Suprapubic skin (tissue), 4 donors: ENCODE measurements at regions not wholly inside any gene's neighbourhood (a gene's known extent, or its start where the extent isn't known, plus 50 kb on each side); places are given as distances from the start of the nearest gene placed in this dataset.

Experiments
- DNase-seq, 2 donors: peaks; one replicate each; pipeline ENCODE4 v3.0.0-alpha.2; 2019; ENCODE audit warnings: low spot score in 2 of 2
- H3K27ac ChIP-seq: fragments of 200-600 bp; sonication (generic); one replicate; pipeline ENCODE4 v1.5.1; 2019
- H3K27me3 ChIP-seq: fragments of 200-600 bp; sonication (generic); one replicate; pipeline ENCODE4 v1.5.1; 2019
- H3K36me3 ChIP-seq: fragments of 200-600 bp; sonication (generic); one replicate; pipeline ENCODE4 v1.5.1; 2019
- H3K4me1 ChIP-seq: fragments of 200-600 bp; sonication (generic); one replicate; pipeline ENCODE4 v1.5.1; 2019
- H3K4me3 ChIP-seq: fragments of 200-600 bp; sonication (generic); one replicate; pipeline ENCODE4 v1.5.1; 2019; ENCODE audit warnings: mild to moderate bottlenecking
- H3K9me3 ChIP-seq: fragments of 200-600 bp; sonication (generic); one replicate; pipeline ENCODE4 v1.5.1; 2019
- EP300 ChIP-seq: sonication (generic); formaldehyde crosslinking; IDR thresholded peaks from one replicate; pipeline ENCODE4 v1.6.1; 2017; ENCODE audit warnings: antibody characterized with exemption
- POLR2A ChIP-seq, 2 donors: fragments of 450-650 bp; IDR thresholded peaks; one replicate each; pipeline ENCODE4 v1.6.1; 2017; ENCODE audit warnings: antibody characterized with exemption in 2 of 2, mild to moderate bottlenecking in 2 of 2, moderate library complexity in 2 of 2
- POLR2AphosphoS5 ChIP-seq, 3 donors: sonication (generic); formaldehyde crosslinking; IDR thresholded peaks; one replicate each; pipeline ENCODE4 v1.6.1; 2017; ENCODE audit warnings: antibody characterized with exemption in 3 of 3
- WGBS: methylation state at CpG from one replicate; pipeline ENCODE4 v1.1.5; 2018; 5-methylcytosine and 5-hydroxymethylcytosine counted together
- TF ChIP-seq, protein P1 (sequence below), 2 donors: fragments of 200-600 bp in 1 of 2; fragments of 450-650 bp in 1 of 2; sonication (generic) in 1 of 2; IDR thresholded peaks; one replicate each; pipeline ENCODE4 v1.5.1; 2016 to 2019; ENCODE audit warnings: antibody characterized with exemption in 2 of 2, mild to moderate bottlenecking in 1 of 2, moderate library complexity in 1 of 2

DNA sequence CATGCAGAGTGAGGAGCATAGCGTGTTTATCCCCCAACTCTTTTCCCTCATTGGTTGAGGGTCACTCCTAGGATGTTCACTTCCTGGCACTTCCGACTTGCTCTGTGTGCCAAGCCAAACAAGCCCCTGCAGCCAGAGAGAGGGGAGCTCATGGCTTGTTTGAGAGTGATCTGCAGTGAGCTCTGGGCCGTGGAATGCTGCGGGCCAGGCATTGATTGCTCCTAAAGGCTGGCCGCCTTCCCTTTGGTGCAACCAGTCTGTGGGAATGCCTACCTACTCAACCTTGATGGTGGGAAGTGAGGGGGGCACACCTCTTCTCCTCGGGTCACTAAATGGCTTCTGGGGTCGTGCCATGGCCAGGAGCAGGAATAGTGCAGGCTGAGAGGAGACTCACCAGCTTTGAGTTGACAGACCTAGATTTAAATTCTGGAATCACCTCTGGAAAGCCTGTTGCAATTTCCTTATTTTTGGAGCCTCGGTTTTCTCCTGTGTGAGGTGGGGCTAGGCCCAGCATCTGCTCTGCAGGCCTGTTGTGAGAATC is 152.0 kb upstream of the STX18 start:
- Histone ChIP-seq H3K4me3 (no peak overlapping the region), H3K36me3 (no peaks in the 10 kb centered on the region), H3K27me3 (no peaks in the 10 kb centered on the region), H3K4me1 (no peaks in the 10 kb centered on the region), H3K27ac (no peak overlapping the region), H3K9me3 (no peaks in the 10 kb centered on the region)
- TF ChIP-seq, protein P1, sequence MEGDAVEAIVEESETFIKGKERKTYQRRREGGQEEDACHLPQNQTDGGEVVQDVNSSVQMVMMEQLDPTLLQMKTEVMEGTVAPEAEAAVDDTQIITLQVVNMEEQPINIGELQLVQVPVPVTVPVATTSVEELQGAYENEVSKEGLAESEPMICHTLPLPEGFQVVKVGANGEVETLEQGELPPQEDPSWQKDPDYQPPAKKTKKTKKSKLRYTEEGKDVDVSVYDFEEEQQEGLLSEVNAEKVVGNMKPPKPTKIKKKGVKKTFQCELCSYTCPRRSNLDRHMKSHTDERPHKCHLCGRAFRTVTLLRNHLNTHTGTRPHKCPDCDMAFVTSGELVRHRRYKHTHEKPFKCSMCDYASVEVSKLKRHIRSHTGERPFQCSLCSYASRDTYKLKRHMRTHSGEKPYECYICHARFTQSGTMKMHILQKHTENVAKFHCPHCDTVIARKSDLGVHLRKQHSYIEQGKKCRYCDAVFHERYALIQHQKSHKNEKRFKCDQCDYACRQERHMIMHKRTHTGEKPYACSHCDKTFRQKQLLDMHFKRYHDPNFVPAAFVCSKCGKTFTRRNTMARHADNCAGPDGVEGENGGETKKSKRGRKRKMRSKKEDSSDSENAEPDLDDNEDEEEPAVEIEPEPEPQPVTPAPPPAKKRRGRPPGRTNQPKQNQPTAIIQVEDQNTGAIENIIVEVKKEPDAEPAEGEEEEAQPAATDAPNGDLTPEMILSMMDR (IDR thresholded peaks at IDR 0.05), result no peak
- no peak for TF ChIP-seq POLR2AphosphoS5 (IDR thresholded peaks at IDR 0.05)
- TF ChIP-seq EP300, result no peak
- no peak for TF ChIP-seq POLR2A (IDR thresholded peaks at IDR 0.05)
- 83% methylated on average over 7 of the region's 8 CpGs for WGBS
- DNase-seq, result no peak

DNA sequence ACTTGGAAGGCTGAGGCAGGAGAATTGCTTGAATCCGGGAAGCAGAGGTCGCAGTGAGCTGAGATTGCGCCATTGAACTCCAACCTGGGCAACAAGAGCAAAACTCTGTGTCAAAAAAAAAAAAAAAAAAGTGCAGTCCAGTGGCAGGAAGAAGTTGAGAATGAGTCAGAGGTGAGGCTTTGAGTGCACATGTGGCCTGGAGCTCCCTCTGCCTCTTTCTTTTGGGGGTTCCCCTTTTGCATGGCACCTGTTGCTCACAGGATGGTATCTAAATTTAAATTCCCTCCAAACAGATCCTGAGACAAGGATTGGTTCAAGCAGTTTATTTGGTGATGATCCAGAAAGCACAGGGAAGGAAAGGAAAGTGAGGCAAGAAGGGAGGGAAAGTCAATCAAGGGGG is 151.4 kb upstream of the STX18 start:
- Histone ChIP-seq H3K4me1 (no peaks in the 10 kb centered on the region), H3K27ac (no peak overlapping the region), H3K36me3 (no peaks in the 10 kb centered on the region), H3K4me3 (no peak overlapping the region), H3K9me3 (no peaks in the 10 kb centered on the region), H3K27me3 (no peaks in the 10 kb centered on the region)
- DNase-seq, result no peak
- WGBS, result 95% methylated on average over 3 of the region's 3 CpGs
- TF ChIP-seq POLR2AphosphoS5 (IDR thresholded peaks at IDR 0.05) (no peak), EP300 (no peak), POLR2A (IDR thresholded peaks at IDR 0.05) (no peak)
- TF ChIP-seq, protein P1 (IDR thresholded peaks at IDR 0.05), result no peak

DNA sequence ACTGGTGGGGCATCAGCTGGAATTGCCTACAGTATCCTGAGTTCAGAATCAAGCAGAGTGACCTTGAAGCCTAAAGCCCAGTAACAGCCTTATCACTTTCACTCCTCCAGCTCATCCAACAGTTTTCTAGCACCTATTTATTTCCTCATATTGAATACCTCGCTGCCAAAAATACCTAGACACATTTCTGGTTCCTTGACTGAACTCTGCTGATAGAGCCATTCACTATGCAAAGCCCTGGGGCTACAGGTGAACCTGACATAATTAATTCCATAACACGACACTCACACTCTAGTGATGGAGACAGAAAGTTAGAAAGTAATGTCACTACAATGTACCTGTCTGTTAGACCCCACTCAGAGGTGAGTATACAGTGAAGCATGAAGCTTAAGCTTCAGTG is 149.0 kb upstream of the STX18 start:
- H3K27ac ChIP-seq, result no peak overlapping the region
- no peaks in the 10 kb centered on the region for H3K4me1 ChIP-seq
- H3K4me3 ChIP-seq, result no peak overlapping the region
- H3K9me3 ChIP-seq, result no peaks in the 10 kb centered on the region
- no peaks in the 10 kb centered on the region for H3K27me3 ChIP-seq
- DNase-seq, result no peak
- no peaks in the 10 kb centered on the region for H3K36me3 ChIP-seq
- no peak for TF ChIP-seq POLR2AphosphoS5 (IDR thresholded peaks at IDR 0.05)
- no peak for TF ChIP-seq POLR2A (IDR thresholded peaks at IDR 0.05)
- TF ChIP-seq, protein P1 (IDR thresholded peaks at IDR 0.05), result no peak
- TF ChIP-seq EP300, result no peak
- WGBS, result 95% methylated on average over 2 of the region's 2 CpGs

DNA sequence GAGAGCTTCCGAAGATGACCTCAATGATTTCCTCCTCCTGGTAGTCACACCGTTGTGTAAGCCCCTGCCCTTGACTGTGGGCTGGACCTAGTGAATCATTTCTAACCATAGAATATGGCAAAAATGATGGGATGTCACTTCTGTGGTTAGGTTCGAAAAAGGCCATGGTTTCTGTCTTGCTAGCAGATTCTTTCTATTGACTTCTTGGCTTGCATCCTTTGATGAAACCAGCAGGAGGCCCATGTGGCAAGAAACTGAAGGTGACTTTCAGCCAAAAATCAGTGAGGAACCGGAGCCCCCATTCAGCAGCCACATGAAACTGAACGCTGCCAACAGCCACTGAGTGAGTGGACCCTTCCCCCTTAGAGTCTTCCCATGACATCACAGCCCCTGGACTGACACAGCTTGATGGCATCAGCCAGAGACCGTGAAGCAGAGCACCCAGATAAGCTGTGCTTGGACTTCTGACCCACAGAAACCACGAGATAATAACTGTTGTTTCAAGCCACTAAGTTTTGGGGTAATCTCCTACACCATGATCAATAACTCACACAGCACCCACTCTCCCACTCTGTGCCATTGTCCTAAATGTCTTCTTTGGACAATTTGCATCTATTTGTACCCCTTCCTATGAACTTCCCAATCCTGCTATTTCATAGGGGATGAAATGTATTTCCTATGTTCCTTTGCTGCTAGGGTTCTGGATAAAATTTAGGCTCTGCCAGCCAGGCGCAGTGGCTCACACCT is 148.0 kb upstream of the STX18 start:
- Histone ChIP-seq H3K36me3 (no peaks in the 10 kb centered on the region), H3K4me3 (no peak overlapping the region), H3K27ac (no peak overlapping the region), H3K4me1 (no peaks in the 10 kb centered on the region), H3K9me3 (no peaks in the 10 kb centered on the region), H3K27me3 (no peaks in the 10 kb centered on the region)
- no peak for DNase-seq
- WGBS, result 89% methylated on average over 7 of the region's 8 CpGs
- TF ChIP-seq, protein P1 (IDR thresholded peaks at IDR 0.05), result no peak
- TF ChIP-seq EP300, result no peak
- no peak for TF ChIP-seq POLR2AphosphoS5 (IDR thresholded peaks at IDR 0.05)
- no peak for TF ChIP-seq POLR2A (IDR thresholded peaks at IDR 0.05)

DNA sequence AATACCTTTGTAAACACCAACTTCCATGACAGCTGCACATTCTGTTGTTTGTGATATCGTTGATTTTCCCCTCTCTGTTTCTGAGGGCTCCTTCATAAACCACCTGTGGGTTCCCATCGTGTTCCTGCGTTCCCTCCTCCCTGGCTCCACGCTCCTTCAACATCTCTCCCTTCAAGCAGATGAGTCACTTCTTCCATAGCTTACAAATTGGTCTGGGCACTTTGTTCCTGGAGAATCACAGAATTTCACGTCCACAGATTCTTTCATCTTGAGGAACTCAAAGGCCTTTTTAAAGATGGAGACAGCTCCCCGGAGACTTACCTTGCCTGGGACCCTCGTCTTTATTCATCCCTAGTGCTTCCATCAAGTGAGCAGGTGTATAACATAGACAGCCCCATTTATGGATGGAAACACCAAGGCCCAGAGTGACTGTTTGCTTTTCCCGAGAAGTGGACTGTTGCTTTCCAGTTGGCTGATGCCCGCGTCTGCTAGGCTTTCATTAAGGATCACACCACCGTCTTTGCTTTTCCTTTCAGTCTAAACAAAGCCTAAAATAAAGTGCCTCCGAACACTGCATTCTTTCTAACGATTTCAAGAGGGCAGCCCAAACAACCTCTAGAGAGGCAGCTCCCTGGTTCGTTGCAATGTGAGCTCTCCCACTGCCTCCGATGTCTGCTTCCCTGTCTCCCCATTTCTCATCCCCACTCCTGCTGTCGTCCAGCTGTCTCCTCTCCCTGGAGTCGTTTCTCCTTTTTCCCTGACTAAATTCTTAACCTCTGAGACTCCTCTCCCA is 146.3 kb upstream of the STX18 start:
- no peak overlapping the region for H3K27ac ChIP-seq
- no peaks in the 10 kb centered on the region for H3K4me1 ChIP-seq
- H3K9me3 ChIP-seq, result no peaks in the 10 kb centered on the region
- WGBS, result 78% methylated on average over 17 of the region's 17 CpGs
- TF ChIP-seq POLR2A (IDR thresholded peaks at IDR 0.05), result no peak
- no peak for TF ChIP-seq EP300
- TF ChIP-seq POLR2AphosphoS5 (IDR thresholded peaks at IDR 0.05), result no peak
- TF ChIP-seq, protein P1 (IDR thresholded peaks at IDR 0.05), result no peak
- H3K4me3 ChIP-seq, result no peak overlapping the region
- H3K36me3 ChIP-seq, result no peaks in the 10 kb centered on the region
- no peak for DNase-seq
- H3K27me3 ChIP-seq, result no peaks in the 10 kb centered on the region
